Keratinocyte (primary cell): ENCODE measurements at regions not wholly inside any gene's neighbourhood (a gene's known extent, or its start where the extent isn't known, plus 50 kb on each side); places are given as distances from the start of the nearest gene placed in this dataset.

Source experiments
- DNase-seq: peaks from one replicate; pipeline ENCODE4 v3.0.0-alpha.2; 2011; ENCODE audit warnings: low read depth, missing footprints, low spot score
- FAIRE-seq: peaks from 2 replicates; lab custom pipeline; 2011; peaks lifted over from hg19 to GRCh38; lab: Jason Lieb, UNC
- H2AFZ ChIP-seq: 2 replicates; pipeline ENCODE4 v1.6.0; 2012; ENCODE audit warnings: low read length, control low read depth, inconsistent platforms; ENCODE audit not compliant: control insufficient read depth
- H3K27ac ChIP-seq: 2 replicates; pipeline ENCODE4 v1.5.1; 2011; ENCODE audit warnings: low read length; ENCODE audit not compliant: control insufficient read depth, insufficient read depth
- H3K27me3 ChIP-seq: 3 replicates; pipeline ENCODE4 v1.6.0; 2011; ENCODE audit warnings: low read length; ENCODE audit not compliant: control insufficient read depth, insufficient read depth; ENCODE audit errors: extremely low read depth
- H3K36me3 ChIP-seq, 2 experiments: 2 replicates in 1 of 2; 3 replicates in 1 of 2; pipeline ENCODE4 v1.5.1; 2011; ENCODE audit warnings: low read length in 2 of 2, mild to moderate bottlenecking in 1 of 2; ENCODE audit not compliant: control insufficient read depth in 2 of 2, insufficient read depth in 2 of 2; ENCODE audit errors: extremely low read depth in 1 of 2
- H3K4me1 ChIP-seq: 3 replicates; pipeline ENCODE4 v1.5.1; 2011; ENCODE audit warnings: low read length; ENCODE audit not compliant: control insufficient read depth, insufficient read depth; ENCODE audit errors: extremely low read depth
- H3K4me2 ChIP-seq: 3 replicates; pipeline ENCODE4 v1.6.0; 2011; ENCODE audit warnings: low read depth, low read length; ENCODE audit not compliant: control insufficient read depth, insufficient read depth; ENCODE audit errors: extremely low read depth
- H3K4me3 ChIP-seq, 3 experiments: fragments of 200-600 bp in 1 of 3; sonication (generic) in 1 of 3; 2 replicates in 2 of 3; 3 replicates in 1 of 3; pipeline ENCODE4 v1.5.1; 2011 to 2016; ENCODE audit warnings: low read length in 3 of 3, mild to moderate bottlenecking in 3 of 3, control low read depth in 2 of 3, inconsistent platforms in 1 of 3, low read depth in 1 of 3, mixed read lengths in 1 of 3, mixed run types in 1 of 3, moderate library complexity in 1 of 3; ENCODE audit not compliant: control insufficient read depth in 2 of 3, insufficient read depth in 2 of 3; ENCODE audit errors: extremely low read depth in 1 of 3
- H3K79me2 ChIP-seq: 2 replicates; pipeline ENCODE4 v1.6.0; 2012; ENCODE audit warnings: low read length; ENCODE audit not compliant: control insufficient read depth, insufficient read depth
- H3K9ac ChIP-seq: 3 replicates; pipeline ENCODE4 v1.6.0; 2011; ENCODE audit warnings: low read length; ENCODE audit not compliant: control insufficient read depth, insufficient read depth; ENCODE audit errors: extremely low read depth
- H3K9me1 ChIP-seq: 3 replicates; pipeline ENCODE4 v1.6.0; 2011; ENCODE audit warnings: low read length; ENCODE audit not compliant: control insufficient read depth, insufficient read depth; ENCODE audit errors: extremely low read depth
- H3K9me3 ChIP-seq: 2 replicates; pipeline ENCODE4 v1.5.1; 2012; ENCODE audit warnings: low read depth, low read length; ENCODE audit not compliant: control insufficient read depth
- H4K20me1 ChIP-seq: 3 replicates; pipeline ENCODE4 v1.6.0; 2011; ENCODE audit warnings: low read length; ENCODE audit not compliant: control insufficient read depth, insufficient read depth; ENCODE audit errors: extremely low read depth
- CTCF ChIP-seq, 3 experiments: IDR thresholded peaks in 1 of 3; conservative IDR thresholded peaks in 1 of 3; optimal IDR thresholded peaks in 1 of 3; 2 replicates in 2 of 3; 3 replicates in 1 of 3; pipeline versions ENCODE3 to v1.5.1; 2011; ENCODE audit warnings: low read length in 3 of 3, mild to moderate bottlenecking in 3 of 3, moderate library complexity in 2 of 3, control low read depth in 1 of 3, inconsistent platforms in 1 of 3; ENCODE audit not compliant: insufficient read depth in 2 of 3; ENCODE audit errors: extremely low read depth in 1 of 3
- EZH2 ChIP-seq: IDR thresholded peaks from one replicate; pipeline ENCODE4 v1.6.1; 2012; ENCODE audit warnings: inconsistent platforms, mild to moderate bottlenecking, low read length, moderate library complexity
- dilution Hi-C: fragments of 300-500 bp; cut with MboI; formaldehyde crosslinking; loops from one replicate; pipeline ENCODE4 v1.7.0; 2020; ENCODE audit warnings: low sequenced_read_pairs; ENCODE audit not compliant: extremely low pct_ligation_motif_present

GRCh38 chr12:127909041-127909440 lies 357.9 kb upstream of the TMEM132C start:
- dilution Hi-C loops, result no loop called here
- Histone ChIP-seq H3K36me3 (no peaks in the 10 kb centered on the region), H3K79me2 (no peaks in the 10 kb centered on the region), H3K9me3 (no peaks in the 10 kb centered on the region), H3K4me2 (no peak overlapping the region), H4K20me1 (no peaks in the 10 kb centered on the region), H3K4me3 (no peak overlapping the region), H3K9me1 (no peaks in the 10 kb centered on the region), H3K4me1 (no peaks in the 10 kb centered on the region), H3K27ac (no peak overlapping the region), H3K27me3 (no peaks in the 10 kb centered on the region), H3K9ac (no peak overlapping the region), H2AFZ (no peak overlapping the region)
- DNase-seq (no peak), FAIRE-seq (no peak)
- TF ChIP-seq CTCF (optimal IDR thresholded peaks at IDR 0.05 in 1 of 3, IDR thresholded peaks at IDR 0.05 in 1 of 3, conservative IDR thresholded peaks at IDR 0.05 in 1 of 3; ENCODE audit: extremely low read depth in 1 of 3, insufficient read depth in 2 of 3, low read length in 3 of 3) (no peak), EZH2 (no peak)

GRCh38 chr12:127911291-127911690 lies 355.7 kb upstream of the TMEM132C start:
- Histone ChIP-seq H3K9me1 (no peaks in the 10 kb centered on the region), H3K4me3 (no peak overlapping the region), H3K27me3 (no peaks in the 10 kb centered on the region), H3K4me2 (no peak overlapping the region), H2AFZ (no peak overlapping the region), H3K27ac (no peak overlapping the region), H3K9ac (no peak overlapping the region), H4K20me1 (no peaks in the 10 kb centered on the region), H3K4me1 (no peaks in the 10 kb centered on the region), H3K9me3 (no peaks in the 10 kb centered on the region), H3K36me3 (no peaks in the 10 kb centered on the region), H3K79me2 (no peaks in the 10 kb centered on the region)
- dilution Hi-C loops, result no loop called here
- DNase-seq, result no peak
- FAIRE-seq, result no peak
- no peak for TF ChIP-seq CTCF (optimal IDR thresholded peaks at IDR 0.05 in 1 of 3, IDR thresholded peaks at IDR 0.05 in 1 of 3, conservative IDR thresholded peaks at IDR 0.05 in 1 of 3; ENCODE audit: extremely low read depth in 1 of 3, insufficient read depth in 2 of 3, low read length in 3 of 3)
- no peak for TF ChIP-seq EZH2
